Fibroblast of skin of right quadriceps (primary cell): ENCODE measurements at regions not wholly inside any gene's neighbourhood (a gene's known extent, or its start where the extent isn't known, plus 50 kb on each side); places are given as distances from the start of the nearest gene placed in this dataset.
"Not testable (repeated sequence)": the region's sequence is repeated elsewhere in the genome, so short reads cannot be mapped to it uniquely, and the experiment has no call there.

Experiments used
- DNase-seq: peaks from one replicate; pipeline ENCODE4 v3.0.0-alpha.2; 2013

GRCh38 chr7:121561717-121562116, 165.6 kb upstream of the FAM3C start:
- DNase-seq = peak; percentile 21

GRCh38 chr7:121560267-121560990, 164.3 kb upstream of the FAM3C start:
- no peak for DNase-seq

- no peak for DNase-seq
These were observed 162.2 kb upstream of the FAM3C start for GRCh38 chr7:121558288-121558687.

- DNase-seq = peak; percentile 14
These were observed 161.2 kb upstream of the FAM3C start for GRCh38 chr7:121557034-121557892.

- DNase-seq = no peak
These were observed 159.4 kb upstream of the FAM3C start for GRCh38 chr7:121555558-121555957.

GRCh38 chr7:121547544-121548092, 151.5 kb upstream of the FAM3C start:
- peak; percentile 53 for DNase-seq

- DNase-seq = no peak
These were observed 150.8 kb upstream of the FAM3C start for GRCh38 chr7:121546632-121547543.

GRCh38 chr7:121545418-121545817, 149.3 kb upstream of the FAM3C start:
- no peak for DNase-seq

- DNase-seq = peak; percentile 96
These were observed 148.6 kb upstream of the FAM3C start for GRCh38 chr7:121544726-121545125.

GRCh38 chr7:121544238-121544637, 148.1 kb upstream of the FAM3C start:
- no peak for DNase-seq

GRCh38 chr7:121541457-121541856, 145.3 kb upstream of the FAM3C start:
- no peak for DNase-seq

- no peak for DNase-seq
These were observed 144.0 kb upstream of the FAM3C start for GRCh38 chr7:121540138-121540537.

GRCh38 chr7:121537031-121537430, 140.9 kb upstream of the FAM3C start:
- DNase-seq = no peak

GRCh38 chr7:121531175-121532070, 135.3 kb upstream of the FAM3C start:
- no peak for DNase-seq

GRCh38 chr7:121530227-121531174, 134.4 kb upstream of the FAM3C start:
- peak; percentile 91 for DNase-seq

GRCh38 chr7:121529003-121529402, 132.9 kb upstream of the FAM3C start:
- no peak for DNase-seq

- DNase-seq = not testable (repeated sequence)
These were observed 130.1 kb upstream of the FAM3C start for GRCh38 chr7:121526210-121526609.

GRCh38 chr7:121525155-121525819, 129.2 kb upstream of the FAM3C start:
- DNase-seq = no peak

- DNase-seq = no peak
These were observed 125.7 kb upstream of the FAM3C start for GRCh38 chr7:121521711-121522400.
